Liver (tissue), 3 donors: ENCODE measurements at regions not wholly inside any gene's neighbourhood (a gene's known extent, or its start where the extent isn't known, plus 50 kb on each side); places are given as distances from the start of the nearest gene placed in this dataset.

Experiments
- EGR1 ChIP-seq, 2 donors: IDR thresholded peaks; 2 replicates each; pipeline ENCODE4 v1.6.1; 2016 to 2018; ENCODE audit warnings: antibody characterized with exemption in 2 of 2, low read depth in 2 of 2
- GABPA ChIP-seq, 2 donors: IDR thresholded peaks in 1 of 2; conservative IDR thresholded peaks in 1 of 2; 2 replicates each; pipeline ENCODE4 v1.6.1; 2016; ENCODE audit warnings: antibody characterized with exemption in 2 of 2, mild to moderate bottlenecking in 1 of 2, moderate library complexity in 1 of 2
- TAF1 ChIP-seq: conservative IDR thresholded peaks from 2 replicates; pipeline ENCODE4 v1.6.1; 2016; ENCODE audit warnings: antibody characterized with exemption, mild to moderate bottlenecking
- YY1 ChIP-seq: IDR thresholded peaks from 2 replicates; pipeline ENCODE4 v1.6.1; 2016; ENCODE audit warnings: antibody characterized with exemption, mild to moderate bottlenecking
- TF ChIP-seq, protein P1 (sequence below): fragments of 150-350 bp; IDR thresholded peaks from 2 replicates; pipeline ENCODE4 v1.5.1; 2017; ENCODE audit warnings: improper control_type of control experiment, low read depth, low read length; ENCODE audit not compliant: missing input control
- donor health status: healthy.
- donor health status: healthy.

DNA sequence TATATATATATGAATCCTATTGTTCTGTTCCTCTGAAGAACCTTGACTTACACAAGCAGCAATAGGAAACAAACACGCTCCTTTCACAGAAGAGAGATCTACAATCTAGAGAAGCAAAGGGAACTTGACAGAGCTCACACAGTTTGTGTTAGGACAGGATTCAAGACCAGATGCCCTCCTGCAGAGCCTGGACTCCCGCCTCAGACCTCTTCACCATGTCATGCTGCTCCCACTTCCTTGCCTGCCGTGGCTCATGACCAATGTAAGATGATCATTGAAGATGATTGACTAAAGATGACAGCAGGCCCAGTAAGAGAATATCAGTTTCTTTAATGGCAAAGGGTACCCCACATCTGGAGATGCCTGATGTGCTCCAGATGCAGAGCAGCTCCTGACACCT, 111.2 kb upstream of the AGAP1 start:
- TF ChIP-seq YY1 = no peak
- no peak for TF ChIP-seq TAF1
- TF ChIP-seq, protein P1, sequence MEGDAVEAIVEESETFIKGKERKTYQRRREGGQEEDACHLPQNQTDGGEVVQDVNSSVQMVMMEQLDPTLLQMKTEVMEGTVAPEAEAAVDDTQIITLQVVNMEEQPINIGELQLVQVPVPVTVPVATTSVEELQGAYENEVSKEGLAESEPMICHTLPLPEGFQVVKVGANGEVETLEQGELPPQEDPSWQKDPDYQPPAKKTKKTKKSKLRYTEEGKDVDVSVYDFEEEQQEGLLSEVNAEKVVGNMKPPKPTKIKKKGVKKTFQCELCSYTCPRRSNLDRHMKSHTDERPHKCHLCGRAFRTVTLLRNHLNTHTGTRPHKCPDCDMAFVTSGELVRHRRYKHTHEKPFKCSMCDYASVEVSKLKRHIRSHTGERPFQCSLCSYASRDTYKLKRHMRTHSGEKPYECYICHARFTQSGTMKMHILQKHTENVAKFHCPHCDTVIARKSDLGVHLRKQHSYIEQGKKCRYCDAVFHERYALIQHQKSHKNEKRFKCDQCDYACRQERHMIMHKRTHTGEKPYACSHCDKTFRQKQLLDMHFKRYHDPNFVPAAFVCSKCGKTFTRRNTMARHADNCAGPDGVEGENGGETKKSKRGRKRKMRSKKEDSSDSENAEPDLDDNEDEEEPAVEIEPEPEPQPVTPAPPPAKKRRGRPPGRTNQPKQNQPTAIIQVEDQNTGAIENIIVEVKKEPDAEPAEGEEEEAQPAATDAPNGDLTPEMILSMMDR = no peak
- no peak for TF ChIP-seq EGR1 (IDR thresholded peaks at IDR 0.05; ENCODE audit: low read depth in 2 of 2)
- no peak for TF ChIP-seq GABPA (IDR thresholded peaks at IDR 0.05 in 1 of 2, conservative IDR thresholded peaks at IDR 0.05 in 1 of 2)
